ENCODE measurements at regions not wholly inside any gene's neighbourhood (a gene's known extent, or its start where the extent isn't known, plus 50 kb on each side); places are given as distances from the start of the nearest gene placed in this dataset.

GRCh38 chr5:112535356-112535755, 116.3 kb upstream of the EPB41L4A start:
- Mint-ChIP-seq H3K4me1 (peaks cover 29% of the 10 kb centered on the region), H3K36me3 (ENCODE audit: low read depth) (no peaks in the 10 kb centered on the region), H3K4me3 (no peak overlapping the region), H3K9me3 (peaks cover 7% of the 10 kb centered on the region; the same call in 1 of the 3 replicates), H3K27me3 (ENCODE audit: insufficient read depth, low read depth, poor library complexity) (peaks cover 3% of the 10 kb centered on the region), H3K27ac (no peak overlapping the region)
- H3K27me3 ChIP-seq (ENCODE audit: insufficient read depth), result no peaks in the 10 kb centered on the region
- H3K4me1 ChIP-seq (ENCODE audit: insufficient read depth), result peaks cover 23% of the 10 kb centered on the region
- peak overlapping the region; percentile 57; the same call in 1 of the 2 replicates for H2AFZ ChIP-seq
- no peaks in the 10 kb centered on the region for H3F3A ChIP-seq (replicated peaks; ENCODE audit: low read depth)
- no peak for ATAC-seq
- no peaks in the 10 kb centered on the region for H3K9me2 ChIP-seq (ENCODE audit: insufficient read depth)
- no peak overlapping the region for H3K4me2 ChIP-seq
- H3K4me3 ChIP-seq, result no peak overlapping the region
- TF ChIP-seq JUNB (IDR thresholded peaks at IDR 0.05; ENCODE audit: unreplicated experiment) (no peak), POLR2AphosphoS5 (IDR thresholded peaks at IDR 0.05; ENCODE audit: low read depth) (no peak), ZNF114 (CRISPR knock-in tag; IDR thresholded peaks at IDR 0.05) (no peak), STAT1 (IDR thresholded peaks at IDR 0.05; ENCODE audit: unreplicated experiment) (no peak), CREB1 (CRISPR knock-in tag; IDR thresholded peaks at IDR 0.05; ENCODE audit: low read depth) (no peak), EZH2 (IDR thresholded peaks at IDR 0.05; ENCODE audit: low read depth, unreplicated experiment) (no peak), NANOG (IDR thresholded peaks at IDR 0.05; ENCODE audit: borderline replicate concordance) (no peak), ZNF331 (CRISPR knock-in tag; IDR thresholded peaks at IDR 0.05; ENCODE audit: low read depth) (no peak), EZH2phosphoT487 (IDR thresholded peaks at IDR 0.05; ENCODE audit: unreplicated experiment) (no peak), ETS1 (IDR thresholded peaks at IDR 0.05) (no peak), CTCF (conservative IDR thresholded peaks at IDR 0.05; ENCODE audit: low read depth in 2 of 2) (no peak), ZNF462 (CRISPR knock-in tag; IDR thresholded peaks at IDR 0.05) (no peak)
- TF ChIP-seq, protein P1, sequence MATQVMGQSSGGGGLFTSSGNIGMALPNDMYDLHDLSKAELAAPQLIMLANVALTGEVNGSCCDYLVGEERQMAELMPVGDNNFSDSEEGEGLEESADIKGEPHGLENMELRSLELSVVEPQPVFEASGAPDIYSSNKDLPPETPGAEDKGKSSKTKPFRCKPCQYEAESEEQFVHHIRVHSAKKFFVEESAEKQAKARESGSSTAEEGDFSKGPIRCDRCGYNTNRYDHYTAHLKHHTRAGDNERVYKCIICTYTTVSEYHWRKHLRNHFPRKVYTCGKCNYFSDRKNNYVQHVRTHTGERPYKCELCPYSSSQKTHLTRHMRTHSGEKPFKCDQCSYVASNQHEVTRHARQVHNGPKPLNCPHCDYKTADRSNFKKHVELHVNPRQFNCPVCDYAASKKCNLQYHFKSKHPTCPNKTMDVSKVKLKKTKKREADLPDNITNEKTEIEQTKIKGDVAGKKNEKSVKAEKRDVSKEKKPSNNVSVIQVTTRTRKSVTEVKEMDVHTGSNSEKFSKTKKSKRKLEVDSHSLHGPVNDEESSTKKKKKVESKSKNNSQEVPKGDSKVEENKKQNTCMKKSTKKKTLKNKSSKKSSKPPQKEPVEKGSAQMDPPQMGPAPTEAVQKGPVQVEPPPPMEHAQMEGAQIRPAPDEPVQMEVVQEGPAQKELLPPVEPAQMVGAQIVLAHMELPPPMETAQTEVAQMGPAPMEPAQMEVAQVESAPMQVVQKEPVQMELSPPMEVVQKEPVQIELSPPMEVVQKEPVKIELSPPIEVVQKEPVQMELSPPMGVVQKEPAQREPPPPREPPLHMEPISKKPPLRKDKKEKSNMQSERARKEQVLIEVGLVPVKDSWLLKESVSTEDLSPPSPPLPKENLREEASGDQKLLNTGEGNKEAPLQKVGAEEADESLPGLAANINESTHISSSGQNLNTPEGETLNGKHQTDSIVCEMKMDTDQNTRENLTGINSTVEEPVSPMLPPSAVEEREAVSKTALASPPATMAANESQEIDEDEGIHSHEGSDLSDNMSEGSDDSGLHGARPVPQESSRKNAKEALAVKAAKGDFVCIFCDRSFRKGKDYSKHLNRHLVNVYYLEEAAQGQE (IDR thresholded peaks at IDR 0.05; ENCODE audit: unreplicated experiment), result no peak
- H3K36me3 ChIP-seq (ENCODE audit: insufficient read depth), result no peaks in the 10 kb centered on the region
- no peak overlapping the region for H3K27ac ChIP-seq (ENCODE audit: low read depth)
- no peaks in the 10 kb centered on the region for H4K20me1 ChIP-seq (replicated peaks; ENCODE audit: insufficient read depth)
- no peak for DNase-seq (ENCODE audit: low spot score)
- no peaks in the 10 kb centered on the region for H3K79me2 ChIP-seq (replicated peaks; ENCODE audit: insufficient read depth)

Data from GM23338 (cell line).